Fibroblast of mammary gland (primary cell): ENCODE measurements at regions not wholly inside any gene's neighbourhood (a gene's known extent, or its start where the extent isn't known, plus 50 kb on each side); places are given as distances from the start of the nearest gene placed in this dataset.
"Not testable (repeated sequence)": the region's sequence is repeated elsewhere in the genome, so short reads cannot be mapped to it uniquely, and the experiment has no call there.

Experiments
- DNase-seq: peaks from one replicate; pipeline ENCODE4 v3.0.0-alpha.2; 2010; ENCODE audit warnings: low read depth
- H3K4me3 ChIP-seq: 2 replicates; pipeline ENCODE4 v1.5.1; 2011; ENCODE audit warnings: low read depth, mild to moderate bottlenecking, low read length, moderate library complexity; ENCODE audit not compliant: control insufficient read depth
- CTCF ChIP-seq: conservative IDR thresholded peaks from 2 replicates; pipeline ENCODE4 v1.5.1; 2011; ENCODE audit warnings: low read depth, low read length, inconsistent platforms; ENCODE audit not compliant: control insufficient read depth, insufficient read depth

GRCh38 chr4:100876546-100876945 is 358.7 kb upstream of the EMCN start:
- H3K4me3 ChIP-seq, result no peak overlapping the region
- no peak for TF ChIP-seq CTCF
- no peak for DNase-seq

DNA sequence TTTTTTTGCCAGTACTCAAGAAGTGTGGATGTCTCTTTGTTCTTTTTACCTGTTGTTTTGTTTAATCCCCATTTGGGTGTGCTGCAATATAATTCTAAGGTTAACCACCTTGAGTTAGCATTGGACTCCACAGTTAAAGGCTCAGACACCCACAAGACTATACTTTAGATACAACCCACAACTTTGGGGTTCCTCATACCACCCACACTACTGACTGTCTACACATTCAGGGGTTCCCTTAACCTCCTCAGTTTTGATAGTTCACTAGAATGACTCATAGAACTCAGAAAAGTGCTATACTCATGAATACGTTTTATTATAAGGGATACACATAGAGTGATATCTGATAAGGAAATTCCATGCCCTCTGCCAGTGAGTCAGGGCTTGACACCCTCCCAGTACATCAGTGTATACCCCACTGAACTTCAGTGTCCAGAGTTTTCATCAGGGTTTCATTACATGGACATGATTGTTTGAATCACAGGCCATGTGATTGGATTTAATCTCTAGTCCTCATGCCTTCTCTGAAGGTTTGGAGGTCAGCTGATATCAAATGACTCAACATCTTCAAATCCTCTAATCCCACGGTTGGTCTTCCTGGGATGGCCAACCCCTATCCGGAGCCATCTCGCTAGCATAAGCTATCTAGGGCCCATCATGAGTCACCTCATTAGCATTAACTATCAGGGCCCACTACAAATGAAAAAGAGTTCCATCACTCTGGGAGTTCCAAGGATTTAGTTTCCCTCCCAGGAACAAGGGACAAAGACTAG is 357.7 kb upstream of the EMCN start:
- no peak overlapping the region for H3K4me3 ChIP-seq
- no peak for TF ChIP-seq CTCF
- DNase-seq, result no peak

DNA sequence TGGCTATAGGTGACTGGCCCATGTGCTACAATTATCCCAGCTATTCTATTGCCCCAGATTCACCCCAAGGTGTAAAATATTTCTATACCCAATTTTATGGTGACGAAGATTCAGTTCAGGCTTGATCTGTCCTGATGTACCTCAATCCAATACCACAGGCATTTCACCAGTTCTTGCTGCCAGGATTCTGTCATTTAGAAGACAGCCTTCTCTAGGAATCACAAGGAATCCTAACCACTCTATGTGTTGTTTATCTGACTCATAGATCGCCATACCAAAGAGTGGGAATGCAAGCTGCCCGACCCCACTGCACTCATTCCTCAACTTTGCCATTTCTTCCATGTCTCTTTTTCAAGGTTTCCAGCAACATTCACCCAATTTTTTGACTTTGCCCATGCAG is 355.0 kb upstream of the EMCN start:
- peak; percentile 12 for DNase-seq
- TF ChIP-seq CTCF, result no peak
- no peak overlapping the region for H3K4me3 ChIP-seq

DNA sequence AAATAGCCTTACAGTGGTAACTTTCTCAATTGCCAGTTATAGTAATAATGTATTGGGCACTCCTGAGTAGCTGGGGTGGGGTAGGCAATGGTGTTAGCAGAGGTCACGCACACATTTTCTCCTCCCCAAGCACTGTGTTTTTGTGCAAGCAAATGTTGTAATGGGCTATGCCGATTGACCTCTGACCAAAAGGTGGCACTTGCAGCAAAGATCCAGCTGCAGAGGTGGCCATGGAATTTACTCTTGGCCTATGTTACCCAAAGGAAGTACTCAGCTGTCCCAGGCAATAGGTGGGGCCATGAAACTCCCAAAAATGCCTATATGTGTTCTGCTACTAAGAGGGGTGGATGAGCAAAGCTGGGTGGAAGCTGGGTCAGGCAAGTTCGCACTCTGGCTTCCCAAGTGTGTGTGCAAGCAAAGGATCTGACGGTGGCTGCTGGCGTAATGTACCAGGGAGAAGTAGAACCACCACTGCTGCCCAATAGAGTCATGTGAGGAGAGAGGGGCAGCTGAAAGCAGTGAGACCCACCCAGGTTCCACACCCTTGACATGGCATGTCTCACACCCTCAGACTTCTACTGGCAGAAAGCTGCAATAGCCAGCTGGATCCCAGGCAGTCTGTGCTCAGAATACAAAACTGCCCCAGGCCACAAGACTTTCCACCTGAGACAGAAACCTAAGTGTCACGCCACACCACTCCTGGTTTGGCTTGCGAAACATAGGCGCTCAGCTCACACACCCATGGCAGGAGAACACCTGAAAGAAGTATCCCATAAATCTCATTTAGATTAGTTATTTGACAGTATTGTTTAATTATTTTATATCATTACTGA is 353.3 kb upstream of the EMCN start:
- TF ChIP-seq CTCF, result no peak
- DNase-seq, result no peak
- no peak overlapping the region for H3K4me3 ChIP-seq

DNA sequence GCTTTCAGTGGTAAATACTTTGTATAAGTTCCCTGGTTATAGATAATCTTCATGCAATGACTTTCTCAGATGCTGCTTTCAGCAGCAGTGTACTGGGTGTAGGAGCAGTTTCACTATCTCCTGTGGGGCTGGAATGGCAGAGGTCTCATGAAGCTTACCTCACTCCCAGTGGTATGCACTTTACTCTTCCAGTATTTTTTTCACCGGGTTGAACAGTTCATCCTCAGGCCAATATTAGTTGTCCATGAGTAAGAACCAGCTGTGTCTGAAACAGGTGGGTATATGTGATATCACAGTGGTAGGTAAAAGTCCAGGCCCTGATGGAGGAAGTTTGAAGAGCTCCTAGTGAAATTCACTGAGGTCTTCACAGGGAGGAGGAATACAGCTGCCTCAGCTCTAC is 351.5 kb upstream of the EMCN start:
- DNase-seq, result no peak
- TF ChIP-seq CTCF, result no peak
- H3K4me3 ChIP-seq, result no peak overlapping the region

DNA sequence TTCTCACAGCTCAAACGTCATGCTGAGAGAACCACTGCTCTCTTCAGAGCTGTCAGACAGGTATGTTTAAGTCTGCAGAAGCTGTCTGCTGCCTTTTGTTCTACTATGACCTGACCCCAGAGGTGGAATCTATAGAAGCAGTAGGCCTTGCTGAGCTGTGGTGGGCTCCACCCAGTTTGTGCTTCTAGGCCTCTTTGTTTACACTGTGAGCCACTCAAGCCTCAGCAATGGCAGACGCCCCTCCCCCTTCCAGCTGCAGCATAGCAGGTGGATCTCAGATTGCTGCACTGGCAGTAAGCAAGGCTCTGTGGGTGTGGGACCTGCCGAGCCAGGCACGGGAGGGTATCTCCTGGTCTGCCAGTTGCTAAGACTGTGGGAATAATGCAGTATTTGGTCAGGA is 350.5 kb upstream of the EMCN start:
- not testable (repeated sequence) for DNase-seq, H3K4me3 ChIP-seq

DNA sequence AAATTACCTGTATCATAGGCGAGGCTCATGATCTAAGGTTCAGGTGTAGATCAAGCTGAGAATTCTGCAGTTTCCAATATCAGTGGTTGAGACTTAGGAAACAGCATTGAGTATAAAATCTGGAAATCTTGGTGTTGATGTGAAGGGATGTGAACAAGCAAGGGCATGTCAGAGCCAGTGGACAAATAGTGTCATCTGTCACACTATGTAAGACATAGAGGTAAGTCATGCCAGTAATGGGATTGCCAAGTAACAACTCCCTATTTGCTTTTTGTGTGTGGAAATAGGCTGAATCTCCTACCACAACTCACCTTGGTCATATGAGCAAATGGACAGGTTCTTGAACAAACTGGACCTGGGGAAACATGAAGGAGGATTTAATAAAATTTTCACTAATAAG is 334.5 kb upstream of the EMCN start:
- no peak for DNase-seq
- H3K4me3 ChIP-seq, result no peak overlapping the region
- no peak for TF ChIP-seq CTCF
